T-helper 1 cell treated with Interleukin-12 subunit alpha and Interleukin-12 subunit beta and Interleukin-4 antibody, amounts not matched to agents 30 μg/mL and 1 μg/mL, for 36 hours (primary cell): ENCODE measurements at regions not wholly inside any gene's neighbourhood (a gene's known extent, or its start where the extent isn't known, plus 50 kb on each side); places are given as distances from the start of the nearest gene placed in this dataset.

Experiments
- H3K27ac Mint-ChIP-seq: one replicate; pipeline ENCODE4 v1.8.0; 2021; ENCODE audit warnings: mild to moderate bottlenecking, mixed read lengths
- H3K27me3 Mint-ChIP-seq: one replicate; pipeline ENCODE4 v1.8.0; 2021; ENCODE audit warnings: low read depth, mixed read lengths
- H3K36me3 Mint-ChIP-seq: one replicate; pipeline ENCODE4 v1.8.0; 2021; ENCODE audit warnings: low read depth, mixed read lengths
- H3K4me1 Mint-ChIP-seq: one replicate; pipeline ENCODE4 v1.8.0; 2021; ENCODE audit warnings: low read depth, mixed read lengths
- H3K4me3 Mint-ChIP-seq: one replicate; pipeline ENCODE4 v1.8.0; 2021; ENCODE audit warnings: mild to moderate bottlenecking, moderate library complexity, mixed read lengths
- H3K9me3 Mint-ChIP-seq: one replicate; pipeline ENCODE4 v1.8.0; 2021; ENCODE audit warnings: mixed read lengths

GRCh38 chr3:152719264-152719663 is 115.7 kb upstream of the P2RY1 start:
- no peaks in the 10 kb centered on the region for H3K4me1 Mint-ChIP-seq
- no peaks in the 10 kb centered on the region for H3K36me3 Mint-ChIP-seq
- H3K4me3 Mint-ChIP-seq = no peak overlapping the region
- no peak overlapping the region for H3K27ac Mint-ChIP-seq
- no peaks in the 10 kb centered on the region for H3K27me3 Mint-ChIP-seq
- no peaks in the 10 kb centered on the region for H3K9me3 Mint-ChIP-seq

GRCh38 chr3:152720951-152721718 is 113.8 kb upstream of the P2RY1 start:
- H3K9me3 Mint-ChIP-seq = no peaks in the 10 kb centered on the region
- no peaks in the 10 kb centered on the region for H3K36me3 Mint-ChIP-seq
- no peak overlapping the region for H3K4me3 Mint-ChIP-seq
- H3K27me3 Mint-ChIP-seq = no peaks in the 10 kb centered on the region
- no peaks in the 10 kb centered on the region for H3K4me1 Mint-ChIP-seq
- no peak overlapping the region for H3K27ac Mint-ChIP-seq

GRCh38 chr3:152724270-152724669 is 110.7 kb upstream of the P2RY1 start:
- no peaks in the 10 kb centered on the region for H3K27me3 Mint-ChIP-seq
- H3K27ac Mint-ChIP-seq = no peak overlapping the region
- H3K4me1 Mint-ChIP-seq = no peaks in the 10 kb centered on the region
- no peaks in the 10 kb centered on the region for H3K9me3 Mint-ChIP-seq
- no peak overlapping the region for H3K4me3 Mint-ChIP-seq
- no peaks in the 10 kb centered on the region for H3K36me3 Mint-ChIP-seq

GRCh38 chr3:152728231-152728980 is 106.5 kb upstream of the P2RY1 start:
- Mint-ChIP-seq H3K9me3 (no peaks in the 10 kb centered on the region), H3K27ac (no peak overlapping the region), H3K4me1 (no peaks in the 10 kb centered on the region), H3K4me3 (no peak overlapping the region), H3K27me3 (no peaks in the 10 kb centered on the region), H3K36me3 (no peaks in the 10 kb centered on the region)

- no peaks in the 10 kb centered on the region for H3K4me1 Mint-ChIP-seq
- no peaks in the 10 kb centered on the region for H3K36me3 Mint-ChIP-seq
- H3K4me3 Mint-ChIP-seq = no peak overlapping the region
- no peaks in the 10 kb centered on the region for H3K9me3 Mint-ChIP-seq
- H3K27ac Mint-ChIP-seq = no peak overlapping the region
- peaks cover 3% of the 10 kb centered on the region for H3K27me3 Mint-ChIP-seq
Observed at GRCh38 chr3:152729906-152730305, 105.0 kb upstream of the P2RY1 start.

- Mint-ChIP-seq H3K4me3 (no peak overlapping the region), H3K27ac (no peak overlapping the region), H3K27me3 (peaks cover 4% of the 10 kb centered on the region), H3K9me3 (no peaks in the 10 kb centered on the region), H3K36me3 (no peaks in the 10 kb centered on the region), H3K4me1 (no peaks in the 10 kb centered on the region)
Observed at GRCh38 chr3:152731511-152731910, 103.4 kb upstream of the P2RY1 start.

- peaks cover 3% of the 10 kb centered on the region for H3K4me1 Mint-ChIP-seq
- H3K27ac Mint-ChIP-seq = no peak overlapping the region
- no peaks in the 10 kb centered on the region for H3K9me3 Mint-ChIP-seq
- no peaks in the 10 kb centered on the region for H3K36me3 Mint-ChIP-seq
- no peak overlapping the region for H3K4me3 Mint-ChIP-seq
- H3K27me3 Mint-ChIP-seq = peaks cover 4% of the 10 kb centered on the region
Observed at GRCh38 chr3:152733584-152734119, 101.3 kb upstream of the P2RY1 start.

- H3K4me1 Mint-ChIP-seq = peaks cover 3% of the 10 kb centered on the region
- peaks cover 10% of the 10 kb centered on the region for H3K27me3 Mint-ChIP-seq
- no peak overlapping the region for H3K27ac Mint-ChIP-seq
- no peaks in the 10 kb centered on the region for H3K36me3 Mint-ChIP-seq
- no peak overlapping the region for H3K4me3 Mint-ChIP-seq
- H3K9me3 Mint-ChIP-seq = no peaks in the 10 kb centered on the region
Observed at GRCh38 chr3:152737021-152737908, 97.7 kb upstream of the P2RY1 start.

GRCh38 chr3:152738656-152739055 is 96.3 kb upstream of the P2RY1 start:
- Mint-ChIP-seq H3K27ac (no peak overlapping the region), H3K4me1 (peaks cover 3% of the 10 kb centered on the region), H3K27me3 (peaks cover 10% of the 10 kb centered on the region), H3K36me3 (no peaks in the 10 kb centered on the region), H3K9me3 (no peaks in the 10 kb centered on the region), H3K4me3 (no peak overlapping the region)

GRCh38 chr3:152742368-152743347 is 92.3 kb upstream of the P2RY1 start:
- Mint-ChIP-seq H3K27me3 (peaks cover 6% of the 10 kb centered on the region), H3K27ac (no peak overlapping the region), H3K36me3 (no peaks in the 10 kb centered on the region), H3K9me3 (no peaks in the 10 kb centered on the region), H3K4me3 (no peak overlapping the region), H3K4me1 (no peaks in the 10 kb centered on the region)

GRCh38 chr3:152745646-152746045 is 89.3 kb upstream of the P2RY1 start:
- peaks cover 10% of the 10 kb centered on the region for H3K9me3 Mint-ChIP-seq
- no peaks in the 10 kb centered on the region for H3K4me1 Mint-ChIP-seq
- H3K4me3 Mint-ChIP-seq = no peak overlapping the region
- peaks cover 6% of the 10 kb centered on the region for H3K27me3 Mint-ChIP-seq
- no peak overlapping the region for H3K27ac Mint-ChIP-seq
- H3K36me3 Mint-ChIP-seq = no peaks in the 10 kb centered on the region

GRCh38 chr3:152754303-152754702 is 80.6 kb upstream of the P2RY1 start:
- no peak overlapping the region for H3K4me3 Mint-ChIP-seq
- H3K27me3 Mint-ChIP-seq = peaks cover 8% of the 10 kb centered on the region
- no peaks in the 10 kb centered on the region for H3K4me1 Mint-ChIP-seq
- H3K9me3 Mint-ChIP-seq = peaks cover 8% of the 10 kb centered on the region
- no peaks in the 10 kb centered on the region for H3K36me3 Mint-ChIP-seq
- H3K27ac Mint-ChIP-seq = no peak overlapping the region

GRCh38 chr3:152756807-152757206 is 78.1 kb upstream of the P2RY1 start:
- Mint-ChIP-seq H3K4me1 (no peaks in the 10 kb centered on the region), H3K4me3 (no peak overlapping the region), H3K9me3 (no peaks in the 10 kb centered on the region), H3K36me3 (no peaks in the 10 kb centered on the region), H3K27me3 (peaks cover 5% of the 10 kb centered on the region), H3K27ac (no peak overlapping the region)
